ENCODE measurements at regions not wholly inside any gene's neighbourhood (a gene's known extent, or its start where the extent isn't known, plus 50 kb on each side); places are given as distances from the start of the nearest gene placed in this dataset.

GRCh38 chr21:38609580-38609979, 111.3 kb upstream of the ERG start:
- TF ChIP-seq POLR2A (IDR thresholded peaks at IDR 0.05; ENCODE audit: extremely low read depth, insufficient read length) (no peak), CTCF (IDR thresholded peaks at IDR 0.05; ENCODE audit: low read depth, low read length) (no peak), MYC (IDR thresholded peaks at IDR 0.05; ENCODE audit: low read depth, low read length) (no peak), MAX (IDR thresholded peaks at IDR 0.05; ENCODE audit: low read depth, low read length) (no peak)
